Activated CD8-positive, alpha-beta memory T cell treated with anti-CD3 and anti-CD28 coated beads, Interleukin-2, amount 50 U/mL, for 4 hours (primary cell): ENCODE measurements at regions not wholly inside any gene's neighbourhood (a gene's known extent, or its start where the extent isn't known, plus 50 kb on each side); places are given as distances from the start of the nearest gene placed in this dataset.

ENCODE experiments used
- DNase-seq: peaks from one replicate; pipeline ENCODE4 v3.0.0-alpha.2; 2020

- no peak for DNase-seq
Measured at GRCh38 chr6:165944002-165944466, 223.6 kb downstream of the TBXT start.

GRCh38 chr6:165941786-165942185 lies 225.9 kb downstream of the TBXT start:
- DNase-seq, result no peak

- DNase-seq, result no peak
Measured at GRCh38 chr6:165941249-165941775, 226.3 kb downstream of the TBXT start.

GRCh38 chr6:165940366-165940765 lies 227.3 kb downstream of the TBXT start:
- DNase-seq, result no peak

GRCh38 chr6:165939601-165940290 lies 227.9 kb downstream of the TBXT start:
- no peak for DNase-seq

GRCh38 chr6:165939047-165939446 lies 228.6 kb downstream of the TBXT start:
- DNase-seq, result no peak

GRCh38 chr6:165937564-165938358 lies 229.9 kb downstream of the TBXT start:
- no peak for DNase-seq

- DNase-seq, result no peak
Measured at GRCh38 chr6:165936660-165937059, 231.0 kb downstream of the TBXT start.

GRCh38 chr6:165936096-165936495 lies 231.6 kb downstream of the TBXT start:
- DNase-seq, result no peak

GRCh38 chr6:165931675-165932074 lies 236.0 kb downstream of the TBXT start:
- DNase-seq, result no peak

- DNase-seq, result no peak
Measured at GRCh38 chr6:165930668-165931214, 236.9 kb downstream of the TBXT start.

- DNase-seq, result no peak
Measured at GRCh38 chr6:165929607-165930006, 238.0 kb downstream of the TBXT start.

- no peak for DNase-seq
Measured at GRCh38 chr6:165926378-165926777, 241.3 kb downstream of the TBXT start.

- DNase-seq, result no peak
Measured at GRCh38 chr6:165925474-165926156, 242.0 kb downstream of the TBXT start.

- no peak for DNase-seq
Measured at GRCh38 chr6:165922309-165922794, 245.3 kb downstream of the TBXT start.

- no peak for DNase-seq
Measured at GRCh38 chr6:165920896-165921671, 246.6 kb downstream of the TBXT start.

GRCh38 chr6:165917576-165917975 lies 250.1 kb downstream of the TBXT start:
- no peak for DNase-seq

GRCh38 chr6:165915022-165915770 lies 252.2 kb upstream of the PDE10A start:
- DNase-seq, result no peak

- no peak for DNase-seq
Measured at GRCh38 chr6:165913676-165914570, 250.9 kb upstream of the PDE10A start.
